Endothelial cell (in vitro differentiated cells): ENCODE measurements at regions not wholly inside any gene's neighbourhood (a gene's known extent, or its start where the extent isn't known, plus 50 kb on each side); places are given as distances from the start of the nearest gene placed in this dataset.

Source experiments
- DNase-seq: peaks from one replicate; pipeline ENCODE4 v3.0.0; 2021; ENCODE audit warnings: low spot score
- H3K27ac Mint-ChIP-seq: one replicate; pipeline ENCODE4 v1.8.0; 2021; ENCODE audit warnings: mixed read lengths, inconsistent platforms; ENCODE audit not compliant: unreplicated experiment
- H3K27me3 Mint-ChIP-seq: one replicate; pipeline ENCODE4 v1.8.0; 2021; ENCODE audit warnings: mild to moderate bottlenecking, moderate library complexity, mixed read lengths, inconsistent platforms; ENCODE audit not compliant: unreplicated experiment
- H3K36me3 Mint-ChIP-seq: one replicate; pipeline ENCODE4 v1.8.0; 2021; ENCODE audit warnings: mild to moderate bottlenecking, low read depth, mixed read lengths, inconsistent platforms; ENCODE audit not compliant: unreplicated experiment
- H3K4me1 Mint-ChIP-seq: one replicate; pipeline ENCODE4 v1.8.0; 2021; ENCODE audit warnings: mild to moderate bottlenecking, mixed read lengths, inconsistent platforms; ENCODE audit not compliant: unreplicated experiment
- H3K4me3 Mint-ChIP-seq: one replicate; pipeline ENCODE4 v1.8.0; 2021; ENCODE audit warnings: mild to moderate bottlenecking, mixed read lengths, inconsistent platforms; ENCODE audit not compliant: unreplicated experiment
- H3K9me3 Mint-ChIP-seq: one replicate; pipeline ENCODE4 v1.8.0; 2021; ENCODE audit warnings: mixed read lengths, inconsistent platforms; ENCODE audit not compliant: unreplicated experiment
- CTCF ChIP-seq: fragments of 200-600 bp; sonication (generic); IDR thresholded peaks from one replicate; pipeline ENCODE4 v1.5.0; 2021; ENCODE audit warnings: antibody characterized with exemption; ENCODE audit not compliant: unreplicated experiment

GRCh38 chr12:46941981-46942380 is 116.2 kb upstream of the SLC38A4 start:
- H3K4me3 Mint-ChIP-seq, result no peak overlapping the region
- no peaks in the 10 kb centered on the region for H3K27me3 Mint-ChIP-seq
- H3K9me3 Mint-ChIP-seq, result no peaks in the 10 kb centered on the region
- no peaks in the 10 kb centered on the region for H3K36me3 Mint-ChIP-seq
- TF ChIP-seq CTCF, result no peak
- H3K4me1 Mint-ChIP-seq, result no peaks in the 10 kb centered on the region
- no peak for DNase-seq
- no peak overlapping the region for H3K27ac Mint-ChIP-seq

GRCh38 chr12:46942579-46942978 is 116.8 kb upstream of the SLC38A4 start:
- DNase-seq, result no peak
- no peak overlapping the region for H3K27ac Mint-ChIP-seq

GRCh38 chr12:46944088-46944487 is 118.3 kb upstream of the SLC38A4 start:
- Mint-ChIP-seq H3K9me3 (no peaks in the 10 kb centered on the region), H3K27ac (no peak overlapping the region), H3K4me1 (no peaks in the 10 kb centered on the region), H3K27me3 (no peaks in the 10 kb centered on the region), H3K36me3 (no peaks in the 10 kb centered on the region), H3K4me3 (no peak overlapping the region)
- DNase-seq, result no peak
- TF ChIP-seq CTCF, result no peak

More at GRCh38 chr12:46942579-46942978, 116.8 kb upstream of the SLC38A4 start:
- no peak overlapping the region for H3K4me3 Mint-ChIP-seq
- H3K27me3 Mint-ChIP-seq, result no peaks in the 10 kb centered on the region
- H3K4me1 Mint-ChIP-seq, result no peaks in the 10 kb centered on the region
- no peak for TF ChIP-seq CTCF
- H3K9me3 Mint-ChIP-seq, result no peaks in the 10 kb centered on the region
- no peaks in the 10 kb centered on the region for H3K36me3 Mint-ChIP-seq

- H3K36me3 Mint-ChIP-seq, result no peaks in the 10 kb centered on the region
- no peak for TF ChIP-seq CTCF
- DNase-seq, result no peak
- no peaks in the 10 kb centered on the region for H3K4me1 Mint-ChIP-seq
- no peak overlapping the region for H3K27ac Mint-ChIP-seq
- no peaks in the 10 kb centered on the region for H3K27me3 Mint-ChIP-seq
- no peak overlapping the region for H3K4me3 Mint-ChIP-seq
- no peaks in the 10 kb centered on the region for H3K9me3 Mint-ChIP-seq
Observed at GRCh38 chr12:46944771-46945170, 119.0 kb upstream of the SLC38A4 start.

GRCh38 chr12:46945591-46945990 is 119.8 kb upstream of the SLC38A4 start:
- Mint-ChIP-seq H3K9me3 (no peaks in the 10 kb centered on the region), H3K4me1 (no peaks in the 10 kb centered on the region), H3K27me3 (no peaks in the 10 kb centered on the region), H3K4me3 (no peak overlapping the region), H3K36me3 (no peaks in the 10 kb centered on the region), H3K27ac (no peak overlapping the region)
- no peak for DNase-seq
- TF ChIP-seq CTCF, result no peak
